NCI-H69 (cell line): ENCODE measurements at regions not wholly inside any gene's neighbourhood (a gene's known extent, or its start where the extent isn't known, plus 50 kb on each side); places are given as distances from the start of the nearest gene placed in this dataset.
A peak's percentile ranks its signal among the peaks of the same experiment; 100 is the strongest.

Experiments used
- DNase-seq: peaks from one replicate; lab custom pipeline; 2025; lab: John Stamatoyannopoulos, UW

DNA sequence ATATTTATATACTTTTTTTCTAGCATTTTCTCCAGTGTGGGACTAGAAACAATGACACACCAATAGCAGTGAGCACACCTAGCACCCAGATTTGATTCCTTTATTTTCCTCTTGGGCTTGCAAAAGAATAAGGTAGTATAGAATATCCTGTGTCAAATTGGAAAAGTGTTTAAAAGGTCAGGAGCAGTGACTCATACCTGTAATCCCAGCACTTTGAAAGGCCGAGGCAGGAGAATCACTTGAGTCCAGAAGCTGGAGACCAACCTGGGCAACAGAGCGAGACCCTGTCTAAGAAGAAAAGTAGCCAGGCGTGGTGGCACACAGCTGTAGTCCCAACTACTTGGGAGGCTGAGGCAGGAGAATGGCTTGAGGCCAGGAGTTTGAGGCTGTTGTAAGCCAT, 53.8 kb upstream of the SGPP1 start:
- no peak for DNase-seq

DNA sequence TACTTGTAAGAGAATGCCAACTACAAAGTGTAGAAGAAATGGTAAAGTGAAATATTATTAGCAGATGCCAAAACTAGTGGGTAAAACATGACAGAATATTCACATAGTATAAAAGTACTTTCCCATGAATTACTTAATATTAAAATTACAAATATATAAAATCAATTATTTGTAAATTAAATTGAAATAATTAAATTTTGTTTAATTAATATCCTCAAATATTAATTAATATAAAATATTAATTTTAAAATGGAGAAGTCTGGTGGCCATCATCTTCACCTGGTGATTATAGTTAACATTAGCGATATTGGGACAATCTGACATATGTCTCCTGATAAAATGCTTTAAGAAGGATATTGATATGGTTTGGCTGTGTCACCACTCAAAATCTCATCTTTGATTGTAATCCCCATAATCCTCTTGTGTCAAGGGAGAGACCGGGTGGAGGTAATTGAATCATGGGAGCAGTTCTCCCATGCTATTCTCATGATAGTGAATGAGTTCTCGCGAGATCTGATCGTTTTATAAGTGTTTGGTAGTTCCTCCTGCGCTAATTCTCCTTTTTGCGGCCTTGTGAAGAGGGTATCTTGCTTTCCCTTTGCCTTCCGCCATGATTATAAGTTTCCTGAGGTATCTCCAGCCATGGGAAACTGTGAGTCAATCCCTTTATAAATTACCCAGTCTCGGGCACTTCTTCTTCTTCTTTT, 55.0 kb upstream of the SGPP1 start:
- DNase-seq, result no peak

DNA sequence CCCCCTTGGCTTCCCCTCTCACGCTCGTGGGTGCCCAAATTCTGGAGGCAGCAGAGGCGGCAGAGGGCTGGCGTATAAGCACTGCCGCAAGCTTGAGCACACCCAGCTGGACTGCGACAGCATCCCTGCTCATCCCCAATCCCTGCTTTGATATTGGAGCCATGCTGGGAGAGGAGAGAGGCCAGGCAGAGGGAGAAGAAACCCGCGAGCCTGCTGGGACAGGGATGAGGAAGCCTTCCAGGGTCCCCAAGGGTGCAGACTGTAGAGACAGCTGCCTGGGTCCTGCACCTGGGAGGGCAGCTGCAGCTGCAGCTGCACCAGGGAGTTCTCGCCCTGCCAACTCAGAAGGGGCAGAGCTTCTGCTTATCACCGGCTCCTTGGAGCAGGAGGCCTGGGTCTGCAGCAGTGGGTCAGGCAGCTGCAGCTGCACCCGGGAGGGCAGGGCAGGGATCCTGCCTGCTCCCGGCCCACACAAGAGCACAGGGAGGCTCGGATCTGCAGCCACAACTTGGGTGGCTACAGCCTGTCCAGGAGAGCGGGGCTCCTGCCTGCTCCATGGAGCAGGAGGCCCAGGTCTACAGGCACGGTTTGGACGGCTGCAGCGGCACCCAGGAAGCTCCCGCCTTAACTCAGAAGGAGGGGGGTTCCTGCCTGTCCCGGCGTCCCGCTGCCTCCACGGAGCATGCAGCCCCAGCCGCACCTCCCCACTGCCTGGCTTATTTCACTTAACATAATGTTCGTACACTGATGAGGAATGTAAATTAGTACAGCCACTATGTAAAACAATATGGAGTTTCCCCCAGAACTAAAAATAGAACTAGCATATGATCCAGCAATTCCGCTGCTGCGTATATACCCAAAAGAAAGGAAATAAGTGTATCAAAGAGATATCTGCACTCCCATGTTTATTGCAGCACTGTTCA, 60.4 kb upstream of the SGPP1 start:
- peak; percentile 43 for DNase-seq

DNA sequence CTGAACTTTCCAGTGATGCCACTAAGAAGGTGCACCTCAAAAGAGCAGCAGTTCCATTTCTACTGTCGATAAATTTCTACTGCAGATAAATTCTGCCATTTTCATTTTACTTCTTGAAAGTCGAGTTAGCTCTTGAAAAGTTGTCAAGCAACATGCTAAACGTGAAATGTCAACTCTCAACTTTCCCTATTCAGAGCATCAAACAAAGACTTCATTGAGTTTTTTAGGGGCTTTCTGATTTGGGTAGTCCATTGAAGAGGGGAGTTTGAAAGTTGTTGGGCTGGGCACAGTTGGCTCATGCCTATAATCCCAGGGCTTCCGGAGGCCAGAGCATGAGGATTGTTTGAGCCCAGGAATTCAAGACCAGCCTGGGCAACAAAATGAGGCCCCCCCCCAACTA, 59.4 kb upstream of the SYNE2 start:
- no peak for DNase-seq

DNA sequence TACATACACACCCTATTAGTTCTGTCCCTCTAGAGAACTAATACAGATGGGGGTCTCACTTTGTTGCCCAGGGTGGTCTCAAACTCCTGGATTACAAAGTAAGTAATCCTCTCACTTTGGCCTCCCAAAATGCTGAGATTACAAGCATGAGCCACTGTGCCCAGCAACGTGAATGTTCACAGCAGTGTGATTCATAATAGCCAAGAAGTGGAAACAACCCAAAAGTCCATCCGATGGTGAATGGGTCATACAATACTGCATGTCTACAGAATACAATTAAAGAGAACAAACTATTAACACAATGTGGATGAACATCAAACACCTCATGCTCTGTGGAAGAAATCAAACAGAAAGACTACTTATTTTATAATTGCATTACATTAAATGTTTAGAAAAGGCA, 57.3 kb upstream of the SYNE2 start:
- peak; percentile 18 for DNase-seq

DNA sequence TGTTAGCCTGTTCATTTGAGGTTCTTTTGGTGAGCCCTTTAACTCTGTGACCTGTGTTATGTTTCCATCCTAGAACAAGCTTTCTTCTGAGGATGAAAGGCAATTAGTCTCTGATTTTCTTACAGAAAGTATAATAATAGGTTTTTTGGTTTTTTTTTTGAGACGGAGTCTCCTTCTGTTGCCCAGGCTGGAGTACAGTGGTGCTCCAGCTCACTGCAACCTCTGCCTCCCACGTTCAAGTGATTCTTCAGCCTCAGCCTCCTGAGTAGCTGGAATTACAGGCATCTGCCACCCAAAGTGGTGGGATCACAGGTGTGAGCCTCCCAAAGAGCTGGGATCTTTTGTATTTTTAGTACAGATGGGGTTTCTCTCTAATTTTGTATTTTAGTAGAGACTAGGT, 52.7 kb upstream of the SYNE2 start:
- DNase-seq, result peak; percentile 21

DNA sequence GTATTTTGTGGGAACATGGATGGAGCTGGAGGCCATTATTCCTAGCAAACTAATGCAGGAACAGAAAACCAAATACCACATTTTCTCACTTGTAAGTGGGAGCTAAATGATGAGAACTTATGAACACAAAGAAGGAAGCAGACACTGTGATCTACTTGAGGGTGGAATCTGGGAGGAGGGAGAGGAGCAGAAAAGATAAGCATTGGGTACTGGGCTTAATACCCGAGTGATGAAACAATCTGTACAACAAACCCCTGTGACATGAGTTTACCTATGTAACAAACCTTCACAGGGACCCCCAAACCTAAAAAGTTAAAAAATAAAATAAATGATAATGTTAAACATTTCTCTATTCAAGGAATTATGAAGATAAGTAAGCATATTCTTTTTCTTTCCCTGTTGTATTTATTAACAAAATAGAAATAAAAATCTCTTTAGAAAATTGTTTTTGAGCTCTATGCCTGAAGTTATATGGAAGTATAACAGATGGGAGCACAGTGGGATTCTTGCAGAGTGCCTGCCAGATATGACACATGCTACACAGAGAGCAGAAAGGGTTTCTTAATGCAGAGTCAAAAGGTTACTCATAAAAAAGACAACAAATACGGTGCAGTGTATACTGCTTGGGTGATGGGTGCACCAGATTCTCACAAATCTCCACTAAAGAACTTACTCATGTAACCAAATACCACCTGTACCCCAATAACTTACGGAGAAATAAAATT, 52.0 kb upstream of the SYNE2 start:
- peak; percentile 77 for DNase-seq
